Smooth muscle cell (in vitro differentiated cells): ENCODE measurements at regions not wholly inside any gene's neighbourhood (a gene's known extent, or its start where the extent isn't known, plus 50 kb on each side); places are given as distances from the start of the nearest gene placed in this dataset.

Source experiments
- DNase-seq: peaks from one replicate; lab custom pipeline; 2025; ENCODE audit not compliant: unreplicated experiment; lab: John Stamatoyannopoulos, UW
- H2AFZ ChIP-seq: fragments of 200-600 bp; sonication (generic); 2 replicates; pipeline ENCODE4 v1.6.0; 2016; ENCODE audit warnings: antibody characterized with exemption, low read depth, mild to moderate bottlenecking
- H3F3A ChIP-seq: fragments of 200-600 bp; sonication (generic); 2 replicates; pipeline ENCODE4 v1.6.0; 2017; ENCODE audit warnings: antibody characterized with exemption, low read depth
- H3K27ac ChIP-seq: fragments of 200-600 bp; sonication (generic); 2 replicates; pipeline ENCODE4 v1.5.1; 2016; ENCODE audit warnings: low read depth, mild to moderate bottlenecking
- H3K27me3 ChIP-seq: fragments of 200-600 bp; sonication (generic); 2 replicates; pipeline ENCODE4 v1.6.1; 2016; ENCODE audit warnings: low read depth, mild to moderate bottlenecking
- H3K36me3 ChIP-seq: fragments of 200-600 bp; sonication (generic); 2 replicates; pipeline ENCODE4 v1.5.1; 2016; ENCODE audit warnings: low read depth
- H3K4me1 ChIP-seq: fragments of 200-600 bp; sonication (generic); 2 replicates; pipeline ENCODE4 v1.5.1; 2016; ENCODE audit warnings: low read depth
- H3K4me2 ChIP-seq: fragments of 200-600 bp; sonication (generic); 2 replicates; pipeline ENCODE4 v1.6.0; 2016; ENCODE audit warnings: mild to moderate bottlenecking
- H3K4me3 ChIP-seq: fragments of 200-600 bp; sonication (generic); 2 replicates; pipeline ENCODE4 v1.5.1; 2016; ENCODE audit warnings: mild to moderate bottlenecking
- H3K79me2 ChIP-seq: fragments of 200-600 bp; sonication (generic); 2 replicates; pipeline ENCODE4 v1.6.0; 2016; ENCODE audit warnings: low read depth, mild to moderate bottlenecking
- H3K9ac ChIP-seq: fragments of 200-600 bp; sonication (generic); 2 replicates; pipeline ENCODE4 v1.6.0; 2016; ENCODE audit warnings: low read depth
- H3K9me3 ChIP-seq: fragments of 200-600 bp; sonication (generic); replicated peaks from 2 replicates; pipeline ENCODE4 v1.5.1; 2016; ENCODE audit warnings: low read depth
- H4K20me1 ChIP-seq: fragments of 200-600 bp; sonication (generic); 2 replicates; pipeline ENCODE4 v1.6.0; 2016; ENCODE audit warnings: low read depth
- WGBS: methylation state at CpG from one replicate; pipeline ENCODE4 v1.1.7; 2016; ENCODE audit warnings: low lambda C conversion rate; 5-methylcytosine and 5-hydroxymethylcytosine counted together
- TF ChIP-seq, protein P1 (sequence below): fragments of 200-600 bp; sonication (generic); IDR thresholded peaks from 2 replicates; pipeline ENCODE4 v1.5.1; 2017; ENCODE audit warnings: borderline replicate concordance, mild to moderate bottlenecking, antibody characterized with exemption; ENCODE audit not compliant: insufficient read depth, poor library complexity, severe bottlenecking

GRCh38 chr7:17620566-17620965 is 319.7 kb downstream of the SNX13 start:
- Histone ChIP-seq H2AFZ (no peak overlapping the region), H3K27ac (no peak overlapping the region), H3K4me1 (peaks cover 16% of the 10 kb centered on the region), H3K9ac (no peak overlapping the region), H3K36me3 (no peaks in the 10 kb centered on the region), H3K4me2 (no peak overlapping the region), H3K79me2 (no peaks in the 10 kb centered on the region), H3K9me3 (no peaks in the 10 kb centered on the region), H3K4me3 (no peak overlapping the region), H3K27me3 (no peaks in the 10 kb centered on the region), H3F3A (peaks cover 14% of the 10 kb centered on the region), H4K20me1 (no peaks in the 10 kb centered on the region)
- TF ChIP-seq, protein P1, sequence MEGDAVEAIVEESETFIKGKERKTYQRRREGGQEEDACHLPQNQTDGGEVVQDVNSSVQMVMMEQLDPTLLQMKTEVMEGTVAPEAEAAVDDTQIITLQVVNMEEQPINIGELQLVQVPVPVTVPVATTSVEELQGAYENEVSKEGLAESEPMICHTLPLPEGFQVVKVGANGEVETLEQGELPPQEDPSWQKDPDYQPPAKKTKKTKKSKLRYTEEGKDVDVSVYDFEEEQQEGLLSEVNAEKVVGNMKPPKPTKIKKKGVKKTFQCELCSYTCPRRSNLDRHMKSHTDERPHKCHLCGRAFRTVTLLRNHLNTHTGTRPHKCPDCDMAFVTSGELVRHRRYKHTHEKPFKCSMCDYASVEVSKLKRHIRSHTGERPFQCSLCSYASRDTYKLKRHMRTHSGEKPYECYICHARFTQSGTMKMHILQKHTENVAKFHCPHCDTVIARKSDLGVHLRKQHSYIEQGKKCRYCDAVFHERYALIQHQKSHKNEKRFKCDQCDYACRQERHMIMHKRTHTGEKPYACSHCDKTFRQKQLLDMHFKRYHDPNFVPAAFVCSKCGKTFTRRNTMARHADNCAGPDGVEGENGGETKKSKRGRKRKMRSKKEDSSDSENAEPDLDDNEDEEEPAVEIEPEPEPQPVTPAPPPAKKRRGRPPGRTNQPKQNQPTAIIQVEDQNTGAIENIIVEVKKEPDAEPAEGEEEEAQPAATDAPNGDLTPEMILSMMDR: no peak
- DNase-seq: no peak
- WGBS: 81% methylated on average over 2 of the region's 2 CpGs

DNA sequence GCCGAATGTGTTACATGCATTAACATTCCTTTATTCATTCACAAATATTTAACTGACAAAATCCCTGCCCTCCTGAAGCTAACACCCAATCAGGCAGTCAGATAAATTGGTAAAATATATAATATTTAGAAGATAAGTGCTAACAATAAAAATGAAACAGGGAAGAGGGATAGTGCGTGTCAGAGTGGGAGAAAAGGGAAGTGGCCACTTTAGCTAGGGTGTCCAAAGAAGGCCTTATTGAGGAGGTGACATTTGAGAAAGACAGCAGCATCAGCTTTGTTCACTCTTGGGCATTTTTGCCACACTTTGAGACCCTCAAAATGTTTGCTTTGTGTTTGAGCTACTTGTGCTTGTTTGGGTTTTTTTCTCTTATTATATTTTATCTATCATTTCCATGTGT is 317.8 kb downstream of the SNX13 start:
- Histone ChIP-seq H3K9ac (no peak overlapping the region), H3F3A (peaks cover 14% of the 10 kb centered on the region), H3K27me3 (no peaks in the 10 kb centered on the region), H3K4me3 (no peak overlapping the region), H3K79me2 (no peaks in the 10 kb centered on the region), H3K9me3 (no peaks in the 10 kb centered on the region), H3K4me2 (no peak overlapping the region), H3K36me3 (no peaks in the 10 kb centered on the region), H2AFZ (no peak overlapping the region), H4K20me1 (no peaks in the 10 kb centered on the region), H3K4me1 (peaks cover 16% of the 10 kb centered on the region), H3K27ac (no peak overlapping the region)
- DNase-seq: no peak
- 94% methylated on average over 2 of the region's 2 CpGs for WGBS
- TF ChIP-seq, protein P1: no peak

- H3K4me3 ChIP-seq: no peak overlapping the region
- H3F3A ChIP-seq: peaks cover 14% of the 10 kb centered on the region
- no peaks in the 10 kb centered on the region for H4K20me1 ChIP-seq
- no peak overlapping the region for H3K9ac ChIP-seq
- peaks cover 16% of the 10 kb centered on the region for H3K4me1 ChIP-seq
- H3K36me3 ChIP-seq: no peaks in the 10 kb centered on the region
- DNase-seq: no peak
- no peaks in the 10 kb centered on the region for H3K9me3 ChIP-seq
- H2AFZ ChIP-seq: peak overlapping the region; percentile 25
- peak overlapping the region; percentile 85 for H3K27ac ChIP-seq
- peak overlapping the region; percentile 60 for H3K4me2 ChIP-seq
- no peaks in the 10 kb centered on the region for H3K79me2 ChIP-seq
- TF ChIP-seq, protein P1: no peak
- no peaks in the 10 kb centered on the region for H3K27me3 ChIP-seq
Observed at GRCh38 chr7:17623546-17624185, 316.6 kb downstream of the SNX13 start.

- peak overlapping the region; percentile 85 for H3K27ac ChIP-seq
- H3K36me3 ChIP-seq: no peaks in the 10 kb centered on the region
- peaks cover 14% of the 10 kb centered on the region for H3F3A ChIP-seq
- peak overlapping the region; percentile 44 for H3K9ac ChIP-seq
- H4K20me1 ChIP-seq: no peaks in the 10 kb centered on the region
- DNase-seq: no peak
- no peaks in the 10 kb centered on the region for H3K79me2 ChIP-seq
- H3K4me2 ChIP-seq: peak overlapping the region; percentile 60
- peaks cover 16% of the 10 kb centered on the region for H3K4me1 ChIP-seq
- no peaks in the 10 kb centered on the region for H3K27me3 ChIP-seq
- no peak overlapping the region for H3K4me3 ChIP-seq
- TF ChIP-seq, protein P1: no peak
- H2AFZ ChIP-seq: no peak overlapping the region
- no peaks in the 10 kb centered on the region for H3K9me3 ChIP-seq
Observed at GRCh38 chr7:17624379-17624778, 315.9 kb downstream of the SNX13 start.
